GM23338 (cell line): ENCODE measurements at regions not wholly inside any gene's neighbourhood (a gene's known extent, or its start where the extent isn't known, plus 50 kb on each side); places are given as distances from the start of the nearest gene placed in this dataset.

Experiments
- ATAC-seq: fragments of 200-7000 bp; cut with Tn5 transposase; 3 replicates; pipeline ENCODE4 v1.9.1; 2020
- DNase-seq: peaks from one replicate; pipeline ENCODE4 v3.0.0-alpha.2; 2015; ENCODE audit warnings: low spot score
- H2AFZ ChIP-seq: fragments of 200-600 bp; sonication (generic); 2 replicates; pipeline ENCODE4 v1.8.0; 2016; ENCODE audit warnings: antibody characterized with exemption, mild to moderate bottlenecking, moderate library complexity
- H3F3A ChIP-seq: fragments of 200-600 bp; sonication (generic); replicated peaks from 2 replicates; pipeline ENCODE4 v1.8.0; 2017; ENCODE audit warnings: antibody characterized with exemption, mixed run types, low read depth
- H3K27ac ChIP-seq: fragments of 200-600 bp; sonication (generic); 2 replicates; pipeline ENCODE4 v1.6.1; 2016; ENCODE audit warnings: low read depth
- H3K27me3 ChIP-seq: fragments of 200-600 bp; sonication (generic); 2 replicates; pipeline ENCODE4 v1.8.0; 2016; ENCODE audit warnings: mild to moderate bottlenecking, mixed run types, moderate library complexity; ENCODE audit not compliant: insufficient read depth
- H3K36me3 ChIP-seq: fragments of 200-600 bp; sonication (generic); 2 replicates; pipeline ENCODE4 v1.8.0; 2016; ENCODE audit warnings: mild to moderate bottlenecking; ENCODE audit not compliant: insufficient read depth
- H3K4me1 ChIP-seq: fragments of 200-600 bp; sonication (generic); 2 replicates; pipeline ENCODE4 v1.8.0; 2016; ENCODE audit warnings: mild to moderate bottlenecking, moderate library complexity; ENCODE audit not compliant: insufficient read depth
- H3K4me2 ChIP-seq: fragments of 200-600 bp; sonication (generic); 2 replicates; pipeline ENCODE4 v1.7.1; 2017; ENCODE audit warnings: mixed run types
- H3K4me3 ChIP-seq: fragments of 200-600 bp; sonication (generic); 2 replicates; pipeline ENCODE4 v1.6.1; 2016; ENCODE audit warnings: mixed run types
- H3K79me2 ChIP-seq: fragments of 200-600 bp; sonication (generic); replicated peaks from 2 replicates; pipeline ENCODE4 v1.8.0; 2017; ENCODE audit warnings: mild to moderate bottlenecking; ENCODE audit not compliant: insufficient read depth
- H3K9me2 ChIP-seq: fragments of 200-600 bp; sonication (generic); 2 replicates; pipeline ENCODE4 v1.8.0; 2017; ENCODE audit not compliant: insufficient read depth
- H4K20me1 ChIP-seq: fragments of 200-600 bp; sonication (generic); replicated peaks from 2 replicates; pipeline ENCODE4 v1.8.0; 2017; ENCODE audit warnings: mild to moderate bottlenecking; ENCODE audit not compliant: insufficient read depth
- H3K27ac Mint-ChIP-seq: 2 replicates; pipeline ENCODE4 v1.8.0; 2020; ENCODE audit warnings: inconsistent platforms, mild to moderate bottlenecking, moderate library complexity, mixed read lengths
- H3K27me3 Mint-ChIP-seq: 3 replicates; pipeline ENCODE4 v1.8.0; 2022; ENCODE audit warnings: low read depth, mild to moderate bottlenecking, moderate library complexity, mixed read lengths, inconsistent platforms; ENCODE audit not compliant: insufficient read depth, poor library complexity
- H3K36me3 Mint-ChIP-seq: 3 replicates; pipeline ENCODE4 v1.8.0; 2021; ENCODE audit warnings: low read depth, mild to moderate bottlenecking, inconsistent platforms, moderate library complexity, mixed read lengths
- H3K4me1 Mint-ChIP-seq: 3 replicates; pipeline ENCODE4 v1.8.0; 2020; ENCODE audit warnings: mild to moderate bottlenecking, inconsistent platforms, mixed read lengths
- H3K4me3 Mint-ChIP-seq: 3 replicates; pipeline ENCODE4 v1.8.0; 2021; ENCODE audit warnings: moderate library complexity, mild to moderate bottlenecking, inconsistent platforms, mixed read lengths
- H3K9me3 Mint-ChIP-seq: 3 replicates; pipeline ENCODE4 v1.8.0; 2020; ENCODE audit warnings: moderate library complexity, mild to moderate bottlenecking, inconsistent platforms, mixed read lengths
- CREB1 ChIP-seq: fragments of 250-450 bp; sonication (Bioruptor Pico); IDR thresholded peaks from 2 replicates; pipeline ENCODE4 v1.5.0; 2020; ENCODE audit warnings: low read depth, mild to moderate bottlenecking, moderate library complexity
- EZH2 ChIP-seq: fragments of 200-600 bp; sonication (generic); IDR thresholded peaks from one replicate; pipeline ENCODE4 v1.8.0; 2017; ENCODE audit warnings: antibody characterized with exemption, mild to moderate bottlenecking, low read depth; ENCODE audit not compliant: unreplicated experiment
- EZH2phosphoT487 ChIP-seq: fragments of 200-600 bp; sonication (generic); IDR thresholded peaks from one replicate; pipeline ENCODE4 v1.8.1; 2018; ENCODE audit warnings: antibody characterized with exemption; ENCODE audit not compliant: unreplicated experiment
- STAT1 ChIP-seq: IDR thresholded peaks from one replicate; pipeline ENCODE4 v1.6.1; 2016; ENCODE audit warnings: antibody characterized with exemption; ENCODE audit not compliant: unreplicated experiment
- ZNF114 ChIP-seq: fragments of 250-450 bp; sonication (Bioruptor Pico); IDR thresholded peaks from 2 replicates; pipeline ENCODE4 v1.5.0; 2020; ENCODE audit warnings: mild to moderate bottlenecking, moderate library complexity
- ZNF331 ChIP-seq: fragments of 250-450 bp; sonication (Bioruptor Pico); IDR thresholded peaks from 2 replicates; pipeline ENCODE4 v1.5.0; 2020; ENCODE audit warnings: low read depth, mild to moderate bottlenecking, moderate library complexity
- TF ChIP-seq, protein P1 (sequence below): IDR thresholded peaks from one replicate; pipeline ENCODE4 v1.6.1; 2018; ENCODE audit warnings: antibody characterized with exemption; ENCODE audit not compliant: unreplicated experiment
- TF ChIP-seq, protein P2 (sequence below), 2 experiments: fragments of 200-600 bp in 1 of 2; sonication (generic) in 1 of 2; conservative IDR thresholded peaks; 2 replicates each; pipeline versions ENCODE4 v1.5.1 to v1.6.1; 2016 to 2017; ENCODE audit warnings: antibody characterized with exemption in 2 of 2, low read depth in 2 of 2, mild to moderate bottlenecking in 2 of 2, moderate library complexity in 1 of 2
- TF ChIP-seq, protein P3 (sequence below): IDR thresholded peaks from 2 replicates; pipeline ENCODE4 v1.6.1; 2016; ENCODE audit warnings: antibody characterized with exemption

DNA sequence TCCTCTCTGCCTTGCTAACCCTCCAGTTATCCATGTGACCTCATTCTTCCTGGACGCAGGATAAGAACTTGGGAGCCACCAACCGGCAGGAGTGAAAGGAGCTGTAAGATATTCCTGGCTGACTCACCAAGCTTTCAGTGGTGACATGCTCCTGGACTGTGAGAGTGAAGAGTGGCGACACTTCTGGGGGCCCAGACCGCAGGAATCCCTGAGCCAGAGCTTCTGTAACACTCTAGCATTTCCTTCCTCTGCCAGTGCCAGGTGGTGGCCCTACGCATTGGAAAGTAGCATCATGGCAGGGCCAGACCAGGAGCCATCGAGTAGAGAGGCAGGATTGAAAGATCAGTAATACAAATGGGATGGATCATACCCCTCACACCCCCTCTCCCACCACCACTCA is 474.3 kb downstream of the ACTRT1 start (continued):
- TF ChIP-seq, protein P1, sequence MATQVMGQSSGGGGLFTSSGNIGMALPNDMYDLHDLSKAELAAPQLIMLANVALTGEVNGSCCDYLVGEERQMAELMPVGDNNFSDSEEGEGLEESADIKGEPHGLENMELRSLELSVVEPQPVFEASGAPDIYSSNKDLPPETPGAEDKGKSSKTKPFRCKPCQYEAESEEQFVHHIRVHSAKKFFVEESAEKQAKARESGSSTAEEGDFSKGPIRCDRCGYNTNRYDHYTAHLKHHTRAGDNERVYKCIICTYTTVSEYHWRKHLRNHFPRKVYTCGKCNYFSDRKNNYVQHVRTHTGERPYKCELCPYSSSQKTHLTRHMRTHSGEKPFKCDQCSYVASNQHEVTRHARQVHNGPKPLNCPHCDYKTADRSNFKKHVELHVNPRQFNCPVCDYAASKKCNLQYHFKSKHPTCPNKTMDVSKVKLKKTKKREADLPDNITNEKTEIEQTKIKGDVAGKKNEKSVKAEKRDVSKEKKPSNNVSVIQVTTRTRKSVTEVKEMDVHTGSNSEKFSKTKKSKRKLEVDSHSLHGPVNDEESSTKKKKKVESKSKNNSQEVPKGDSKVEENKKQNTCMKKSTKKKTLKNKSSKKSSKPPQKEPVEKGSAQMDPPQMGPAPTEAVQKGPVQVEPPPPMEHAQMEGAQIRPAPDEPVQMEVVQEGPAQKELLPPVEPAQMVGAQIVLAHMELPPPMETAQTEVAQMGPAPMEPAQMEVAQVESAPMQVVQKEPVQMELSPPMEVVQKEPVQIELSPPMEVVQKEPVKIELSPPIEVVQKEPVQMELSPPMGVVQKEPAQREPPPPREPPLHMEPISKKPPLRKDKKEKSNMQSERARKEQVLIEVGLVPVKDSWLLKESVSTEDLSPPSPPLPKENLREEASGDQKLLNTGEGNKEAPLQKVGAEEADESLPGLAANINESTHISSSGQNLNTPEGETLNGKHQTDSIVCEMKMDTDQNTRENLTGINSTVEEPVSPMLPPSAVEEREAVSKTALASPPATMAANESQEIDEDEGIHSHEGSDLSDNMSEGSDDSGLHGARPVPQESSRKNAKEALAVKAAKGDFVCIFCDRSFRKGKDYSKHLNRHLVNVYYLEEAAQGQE, result no peak
- TF ChIP-seq EZH2 (no peak), EZH2phosphoT487 (no peak), CREB1 (CRISPR knock-in tag) (no peak), ZNF331 (CRISPR knock-in tag) (no peak)
- TF ChIP-seq, protein P2, sequence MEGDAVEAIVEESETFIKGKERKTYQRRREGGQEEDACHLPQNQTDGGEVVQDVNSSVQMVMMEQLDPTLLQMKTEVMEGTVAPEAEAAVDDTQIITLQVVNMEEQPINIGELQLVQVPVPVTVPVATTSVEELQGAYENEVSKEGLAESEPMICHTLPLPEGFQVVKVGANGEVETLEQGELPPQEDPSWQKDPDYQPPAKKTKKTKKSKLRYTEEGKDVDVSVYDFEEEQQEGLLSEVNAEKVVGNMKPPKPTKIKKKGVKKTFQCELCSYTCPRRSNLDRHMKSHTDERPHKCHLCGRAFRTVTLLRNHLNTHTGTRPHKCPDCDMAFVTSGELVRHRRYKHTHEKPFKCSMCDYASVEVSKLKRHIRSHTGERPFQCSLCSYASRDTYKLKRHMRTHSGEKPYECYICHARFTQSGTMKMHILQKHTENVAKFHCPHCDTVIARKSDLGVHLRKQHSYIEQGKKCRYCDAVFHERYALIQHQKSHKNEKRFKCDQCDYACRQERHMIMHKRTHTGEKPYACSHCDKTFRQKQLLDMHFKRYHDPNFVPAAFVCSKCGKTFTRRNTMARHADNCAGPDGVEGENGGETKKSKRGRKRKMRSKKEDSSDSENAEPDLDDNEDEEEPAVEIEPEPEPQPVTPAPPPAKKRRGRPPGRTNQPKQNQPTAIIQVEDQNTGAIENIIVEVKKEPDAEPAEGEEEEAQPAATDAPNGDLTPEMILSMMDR (conservative IDR thresholded peaks at IDR 0.05; ENCODE audit: low read depth in 2 of 2), result no peak

DNA sequence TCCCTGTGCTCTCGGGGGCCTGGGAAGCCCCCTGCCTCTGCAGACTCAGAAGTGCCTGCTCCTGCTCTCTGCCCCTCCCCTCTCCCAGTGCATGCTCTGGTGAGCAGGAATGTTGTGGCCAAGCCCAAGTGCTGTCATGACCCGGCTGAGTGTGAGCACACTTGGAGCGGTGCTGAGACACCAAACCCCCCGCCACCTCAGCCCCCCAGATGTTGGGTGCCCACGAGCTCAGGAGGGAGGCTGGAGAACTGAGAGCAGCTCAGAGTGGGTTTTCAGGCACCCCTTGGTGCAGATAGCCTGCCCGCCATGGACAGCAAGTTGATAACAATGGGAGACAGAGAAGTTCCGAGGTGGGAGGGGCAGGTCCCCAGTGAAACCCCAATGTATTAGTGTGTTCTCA is 477.4 kb downstream of the ACTRT1 start:
- peaks cover 10% of the 10 kb centered on the region; the same call in 2 of the 3 replicates for H3K4me1 Mint-ChIP-seq
- Histone ChIP-seq H3F3A (no peaks in the 10 kb centered on the region), H3K9me2 (no peaks in the 10 kb centered on the region), H4K20me1 (no peaks in the 10 kb centered on the region), H3K79me2 (no peaks in the 10 kb centered on the region), H3K4me3 (no peak overlapping the region), H3K4me2 (no peak overlapping the region), H3K4me1 (no peaks in the 10 kb centered on the region), H3K27ac (no peak overlapping the region), H3K27me3 (no peaks in the 10 kb centered on the region), H3K36me3 (no peaks in the 10 kb centered on the region), H2AFZ (no peak overlapping the region)
- peaks cover 21% of the 10 kb centered on the region for H3K9me3 Mint-ChIP-seq
- H3K4me3 Mint-ChIP-seq, result no peak overlapping the region
- DNase-seq (no peak), ATAC-seq (no peak)
- peaks cover 9% of the 10 kb centered on the region; the same call in 2 of the 3 replicates for H3K36me3 Mint-ChIP-seq
- H3K27ac Mint-ChIP-seq, result no peak overlapping the region
- no peaks in the 10 kb centered on the region for H3K27me3 Mint-ChIP-seq
- TF ChIP-seq EZH2phosphoT487 (no peak), ZNF114 (CRISPR knock-in tag) (no peak), STAT1 (no peak)
- TF ChIP-seq, protein P1, result no peak
- TF ChIP-seq, protein P3, sequence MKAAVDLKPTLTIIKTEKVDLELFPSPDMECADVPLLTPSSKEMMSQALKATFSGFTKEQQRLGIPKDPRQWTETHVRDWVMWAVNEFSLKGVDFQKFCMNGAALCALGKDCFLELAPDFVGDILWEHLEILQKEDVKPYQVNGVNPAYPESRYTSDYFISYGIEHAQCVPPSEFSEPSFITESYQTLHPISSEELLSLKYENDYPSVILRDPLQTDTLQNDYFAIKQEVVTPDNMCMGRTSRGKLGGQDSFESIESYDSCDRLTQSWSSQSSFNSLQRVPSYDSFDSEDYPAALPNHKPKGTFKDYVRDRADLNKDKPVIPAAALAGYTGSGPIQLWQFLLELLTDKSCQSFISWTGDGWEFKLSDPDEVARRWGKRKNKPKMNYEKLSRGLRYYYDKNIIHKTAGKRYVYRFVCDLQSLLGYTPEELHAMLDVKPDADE, result no peak
